HG02981 (cell line): ENCODE measurements at regions not wholly inside any gene's neighbourhood (a gene's known extent, or its start where the extent isn't known, plus 50 kb on each side); places are given as distances from the start of the nearest gene placed in this dataset.

Source experiments
- ATAC-seq: cut with Tn5 transposase; IDR thresholded peaks from one replicate; pipeline ENCODE4 v1.9.1; 2021; ENCODE audit warnings: mild to moderate bottlenecking, moderate library complexity; ENCODE audit not compliant: unreplicated experiment

GRCh38 chr13:33512880-33513554, 227.5 kb upstream of the STARD13 start:
- no peak for ATAC-seq

GRCh38 chr13:33514362-33514761, 228.8 kb upstream of the STARD13 start:
- ATAC-seq = no peak

GRCh38 chr13:33515146-33515545, 229.6 kb upstream of the STARD13 start:
- ATAC-seq = no peak

GRCh38 chr13:33518452-33518851, 232.9 kb upstream of the STARD13 start:
- ATAC-seq = no peak

- ATAC-seq = no peak
These were observed 234.3 kb upstream of the STARD13 start for GRCh38 chr13:33519561-33520467.

GRCh38 chr13:33520468-33520839, 234.9 kb upstream of the STARD13 start:
- ATAC-seq = no peak

- no peak for ATAC-seq
These were observed 238.5 kb upstream of the STARD13 start for GRCh38 chr13:33524086-33524485.

- ATAC-seq = no peak
These were observed 240.2 kb upstream of the STARD13 start for GRCh38 chr13:33525763-33526162.

- no peak for ATAC-seq
These were observed 241.2 kb upstream of the STARD13 start for GRCh38 chr13:33526718-33527117.

- no peak for ATAC-seq
These were observed 243.3 kb upstream of the STARD13 start for GRCh38 chr13:33528896-33529295.

- ATAC-seq = no peak
These were observed 245.9 kb upstream of the STARD13 start for GRCh38 chr13:33531484-33531883.

GRCh38 chr13:33535061-33535460, 249.5 kb upstream of the STARD13 start:
- ATAC-seq = no peak

GRCh38 chr13:33536601-33537000, 251.0 kb upstream of the STARD13 start:
- no peak for ATAC-seq

- no peak for ATAC-seq
These were observed 251.5 kb upstream of the STARD13 start for GRCh38 chr13:33537026-33537425.

GRCh38 chr13:33537676-33538075, 252.1 kb upstream of the STARD13 start:
- no peak for ATAC-seq

GRCh38 chr13:33541456-33541855, 255.9 kb upstream of the STARD13 start:
- no peak for ATAC-seq

- ATAC-seq = no peak
These were observed 256.4 kb upstream of the STARD13 start for GRCh38 chr13:33541962-33542308.

GRCh38 chr13:33542309-33543088, 256.9 kb upstream of the STARD13 start:
- ATAC-seq = peak; percentile 86

GRCh38 chr13:33543089-33543459, 257.5 kb upstream of the STARD13 start:
- ATAC-seq = peak; percentile 1

- no peak for ATAC-seq
These were observed 258.2 kb upstream of the STARD13 start for GRCh38 chr13:33543631-33544265.

GRCh38 chr13:33544308-33544707, 258.8 kb upstream of the STARD13 start:
- no peak for ATAC-seq
